ELR (cell line): ENCODE measurements at regions not wholly inside any gene's neighbourhood (a gene's known extent, or its start where the extent isn't known, plus 50 kb on each side); places are given as distances from the start of the nearest gene placed in this dataset.
"Not testable (repeated sequence)": the region's sequence is repeated elsewhere in the genome, so short reads cannot be mapped to it uniquely, and the experiment has no call there.

Source experiments
- DNase-seq: peaks from one replicate; pipeline ENCODE4 v3.0.0-alpha.2; 2015; ENCODE audit warnings: low read depth

DNA sequence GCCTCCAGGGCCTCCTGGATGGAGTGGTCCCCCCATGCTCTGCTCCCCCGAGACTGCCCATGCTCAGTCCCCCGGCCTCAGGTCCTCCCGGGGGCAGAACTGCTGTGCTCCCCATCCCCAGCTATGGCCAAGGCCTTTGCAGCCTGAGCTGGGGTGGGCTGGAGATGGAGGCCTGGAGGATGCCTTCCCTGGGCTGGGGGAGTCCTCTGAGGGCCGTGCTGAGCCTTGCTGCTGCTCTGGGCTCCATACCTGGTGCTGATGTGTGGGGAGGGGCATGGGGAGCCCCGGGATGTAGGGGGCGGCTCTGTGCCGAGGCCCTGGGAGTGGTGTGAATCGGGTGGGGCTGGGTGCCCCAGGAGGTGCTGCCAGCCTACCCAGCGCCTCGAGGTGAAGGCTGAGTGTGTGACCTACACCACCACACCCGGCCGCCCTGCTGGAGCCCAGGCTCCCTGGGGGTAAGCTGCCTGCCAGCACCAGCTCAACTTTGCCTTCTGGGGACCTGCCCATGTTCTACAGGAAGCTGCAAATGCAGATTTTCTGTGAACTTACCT lies 109.5 kb downstream of the UNCX start:
- DNase-seq = no peak

DNA sequence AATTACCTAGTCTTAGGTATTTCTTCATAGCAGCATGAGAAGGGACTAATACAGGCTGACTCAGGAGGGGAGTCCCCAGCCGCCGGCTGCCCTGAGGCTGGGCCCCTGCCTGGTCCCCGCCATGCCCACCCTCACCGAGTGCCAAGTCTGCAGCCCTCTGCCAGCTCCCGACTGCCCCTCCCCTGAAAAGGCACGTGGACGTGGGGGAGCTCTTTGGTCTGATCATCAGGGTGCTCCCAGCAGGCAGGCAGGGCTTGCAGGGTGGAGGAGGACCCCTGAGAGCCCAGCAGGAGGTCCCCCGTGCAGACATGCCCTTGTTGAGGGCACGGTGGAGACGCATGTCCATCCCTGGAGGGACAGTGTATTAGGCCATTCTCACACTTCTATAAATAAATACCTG lies 110.9 kb downstream of the UNCX start:
- no peak for DNase-seq

GRCh38 chr7:1344421-1344820 lies 111.7 kb downstream of the UNCX start:
- no peak for DNase-seq

DNA sequence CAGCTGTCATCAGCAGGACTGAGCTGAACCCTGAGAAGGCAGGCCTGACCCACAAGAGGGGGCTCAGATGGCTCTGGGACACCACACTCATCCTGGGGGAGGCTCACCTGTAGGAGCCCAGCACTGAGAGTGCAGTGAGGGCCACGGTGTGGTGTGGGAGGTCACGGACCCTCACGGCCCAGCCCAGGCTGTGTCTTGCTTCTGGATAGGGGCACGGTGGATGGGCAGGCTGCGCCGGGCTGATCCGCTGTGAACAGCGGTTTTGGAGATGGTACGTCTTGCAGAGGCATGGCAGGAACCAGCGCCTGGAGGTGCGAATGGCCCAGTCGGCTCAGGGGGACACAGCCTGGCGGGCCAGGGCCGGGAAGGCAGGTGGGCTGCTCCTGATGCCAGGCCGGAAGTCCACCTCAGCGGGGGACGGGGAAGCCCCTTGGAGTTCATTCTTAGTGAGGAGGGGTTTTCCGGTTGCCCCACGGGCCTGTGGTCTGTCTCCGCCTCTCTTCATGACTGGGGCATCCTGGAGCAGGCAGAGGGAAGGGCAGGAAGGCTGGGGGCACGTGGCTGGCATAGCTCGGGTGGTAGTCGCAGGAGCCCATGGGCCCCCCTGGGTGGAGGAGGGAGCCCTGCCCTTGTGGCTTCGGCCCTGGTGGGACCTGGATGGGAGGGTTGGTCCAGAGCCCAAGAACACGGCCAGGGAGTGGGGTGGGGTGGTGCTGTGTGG lies 112.5 kb downstream of the UNCX start:
- DNase-seq = no peak

DNA sequence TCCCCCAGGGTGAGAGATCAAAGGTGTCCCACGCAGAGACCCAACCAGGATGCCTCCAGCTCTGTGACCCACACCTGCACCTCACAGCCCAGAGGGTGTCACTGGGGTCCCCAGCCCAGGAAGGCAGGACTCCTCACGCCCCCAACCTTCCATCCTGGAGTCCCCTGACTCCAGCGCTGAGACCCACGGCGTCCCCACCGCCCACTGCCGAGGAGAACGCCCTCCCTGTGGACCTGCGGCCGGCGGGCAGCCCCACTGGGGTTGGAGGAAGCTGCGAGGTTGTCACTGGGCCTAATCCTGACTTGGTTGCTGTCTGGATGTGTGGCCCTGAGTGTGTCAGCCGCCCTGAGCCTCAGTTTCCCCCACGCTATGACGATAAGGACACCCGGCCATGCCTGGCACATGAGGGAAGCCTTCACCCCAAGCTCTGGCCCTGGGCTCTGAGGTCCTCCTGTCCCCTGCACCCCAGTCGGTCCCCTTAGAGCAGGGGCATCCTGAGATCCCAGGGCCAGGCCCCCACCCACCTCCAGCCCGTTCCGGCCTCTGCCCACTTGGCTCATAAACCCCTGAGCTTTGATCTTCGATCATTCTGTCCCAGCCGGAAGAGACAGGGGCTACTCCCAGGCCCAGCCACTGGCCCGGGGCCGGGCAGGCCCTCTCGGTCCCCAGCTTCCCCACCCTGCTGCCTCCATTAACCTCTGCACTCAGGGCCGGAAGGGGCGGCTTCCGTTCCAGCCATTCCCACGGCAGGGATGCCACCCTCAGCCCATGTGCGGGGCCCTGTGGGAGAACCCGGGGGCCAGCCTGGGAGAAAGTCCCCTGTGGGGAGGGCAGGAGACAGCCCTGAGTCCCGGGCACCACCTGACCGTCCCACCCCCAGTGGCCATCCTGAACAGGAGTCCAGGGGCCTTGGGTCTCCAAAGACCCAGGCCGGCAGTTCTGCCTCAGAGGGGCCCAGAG lies 113.2 kb downstream of the MICALL2 start:
- DNase-seq = no peak

DNA sequence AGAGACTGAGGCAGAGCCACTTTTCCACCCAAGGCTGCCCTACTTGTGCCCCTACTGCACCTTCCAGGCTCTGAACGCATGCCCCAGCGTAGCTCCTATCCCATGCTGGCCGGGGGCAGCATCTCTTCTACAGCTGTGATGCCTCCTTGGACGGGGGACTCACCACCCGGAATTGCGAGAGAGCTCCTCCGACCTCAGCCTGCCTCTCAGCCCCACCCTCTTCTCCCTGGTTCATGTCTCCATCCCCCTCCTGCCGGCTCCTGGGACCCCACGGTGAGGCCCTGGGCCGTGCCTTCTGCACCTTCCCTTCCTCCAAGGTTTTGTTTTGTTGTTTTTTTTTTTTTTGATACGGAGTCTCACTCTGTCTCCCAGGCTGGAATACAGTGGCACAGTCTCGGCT lies 112.4 kb downstream of the MICALL2 start:
- DNase-seq = no peak

DNA sequence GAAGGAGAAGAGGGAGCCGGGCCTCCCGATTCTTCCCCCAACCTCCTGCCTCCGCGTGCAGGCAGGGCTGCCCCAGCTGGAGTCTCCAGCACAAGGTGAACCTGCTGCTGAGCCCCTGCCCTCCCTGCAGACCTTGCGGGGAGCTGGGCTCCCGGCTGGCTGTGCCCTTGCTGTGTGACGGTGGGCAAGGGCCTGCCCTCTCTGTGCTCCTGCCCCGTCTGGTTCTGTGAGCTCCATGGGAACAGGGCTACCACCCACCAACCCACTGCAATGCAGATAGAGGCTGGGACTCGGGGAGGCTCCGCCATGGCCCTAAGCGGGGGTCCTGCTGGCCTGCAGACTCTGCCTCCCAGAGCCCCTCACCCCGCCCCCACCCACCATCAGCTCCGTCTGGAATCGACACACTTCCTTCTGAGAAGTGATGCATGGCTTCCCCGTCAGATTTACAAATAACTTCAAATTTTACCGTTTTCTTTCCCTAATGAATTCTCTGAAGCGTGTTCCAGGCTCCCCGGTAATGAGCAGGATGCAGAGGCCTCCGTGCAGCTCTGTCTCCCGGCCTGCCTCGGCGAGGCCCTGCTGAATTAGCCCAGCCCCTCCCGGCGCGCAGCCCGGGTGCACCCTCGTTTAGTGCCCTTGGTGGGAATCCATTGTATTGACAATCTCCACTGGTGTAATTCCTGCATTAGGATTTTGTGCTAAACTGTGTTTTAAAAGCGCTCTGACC lies 111.0 kb downstream of the MICALL2 start:
- DNase-seq = no peak

DNA sequence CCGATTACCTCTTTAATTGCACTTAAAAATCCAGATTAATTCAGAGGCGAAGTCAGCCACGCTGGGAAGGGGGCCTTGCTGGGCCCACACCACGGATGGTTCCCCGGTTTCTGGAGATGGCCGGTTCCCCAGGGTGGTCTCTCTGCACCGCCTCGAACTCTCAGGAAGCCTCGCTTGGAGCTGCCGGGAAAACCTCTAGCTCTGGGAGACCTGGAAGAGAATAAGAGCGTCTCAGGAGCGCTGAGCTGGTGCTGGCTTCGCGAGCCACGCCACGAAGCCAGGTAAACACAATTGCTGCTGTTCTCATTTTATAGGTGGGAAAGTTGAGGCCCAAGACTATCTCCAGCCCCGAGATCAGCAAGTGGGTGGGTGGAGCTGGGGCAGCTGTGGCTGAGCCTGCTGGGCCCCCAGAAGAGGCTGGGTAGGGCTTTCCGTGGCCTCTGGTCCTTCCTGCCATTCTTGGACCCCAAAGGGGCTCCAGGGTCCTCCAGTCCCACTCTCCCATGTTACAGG lies 110.4 kb downstream of the MICALL2 start:
- no peak for DNase-seq

GRCh38 chr7:1349351-1349761 lies 109.9 kb downstream of the MICALL2 start:
- DNase-seq = no peak

- DNase-seq = no peak
These were observed 107.2 kb downstream of the MICALL2 start for GRCh38 chr7:1351881-1352625.

DNA sequence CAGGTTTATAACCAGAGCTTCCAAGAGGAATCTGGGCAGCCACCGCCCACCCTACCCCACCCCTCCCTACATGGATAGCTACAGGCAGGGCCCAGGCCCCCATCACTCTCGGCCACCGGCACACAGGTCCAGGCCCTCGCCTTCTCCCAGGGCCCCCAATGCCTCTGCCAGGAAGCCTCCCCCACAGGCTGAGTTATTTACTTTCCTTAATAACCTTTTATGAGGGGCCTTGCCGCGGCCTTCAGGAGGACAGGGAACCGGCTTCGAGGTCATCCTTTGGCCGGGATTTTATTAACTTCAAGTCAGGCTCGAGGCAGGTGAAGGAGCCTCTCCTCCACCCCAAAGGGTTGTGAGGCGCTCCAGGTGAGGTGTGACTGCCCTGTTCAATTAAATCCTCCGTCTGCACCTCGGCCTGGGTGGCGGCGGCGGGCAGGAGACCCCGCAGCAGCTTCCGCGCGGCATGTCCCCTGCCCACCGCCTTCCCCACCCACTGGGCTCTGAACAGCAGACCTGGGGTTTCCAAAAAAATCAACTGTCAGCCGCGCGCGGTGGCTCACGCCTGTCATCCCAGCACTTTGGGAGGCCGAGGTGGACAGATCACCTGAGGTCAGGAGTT lies 106.5 kb downstream of the MICALL2 start:
- DNase-seq = no peak

- DNase-seq = no peak
These were observed 104.4 kb downstream of the MICALL2 start for GRCh38 chr7:1354661-1355567.

GRCh38 chr7:1355568-1356340 lies 103.5 kb downstream of the MICALL2 start:
- DNase-seq = no peak

DNA sequence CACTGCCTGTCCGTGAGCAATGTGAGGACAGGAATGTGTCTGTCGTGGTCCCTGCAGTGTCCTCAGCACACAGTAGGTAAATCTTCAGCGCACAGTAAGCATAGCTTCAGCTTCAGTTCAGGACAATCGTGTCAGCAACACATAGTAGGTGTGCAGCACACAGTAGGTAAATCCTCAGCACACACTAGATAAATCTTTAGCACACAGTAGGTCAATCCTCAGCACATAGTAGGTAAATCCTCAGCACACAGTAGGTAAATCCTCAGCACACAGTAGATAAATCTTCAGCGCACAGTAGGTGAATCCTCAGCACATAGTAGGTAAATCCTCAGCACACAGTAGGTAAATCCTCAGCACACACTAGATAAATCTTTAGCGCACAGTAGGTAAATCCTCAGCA lies 102.4 kb downstream of the MICALL2 start:
- DNase-seq = not testable (repeated sequence)

GRCh38 chr7:1357260-1357600 lies 102.0 kb downstream of the MICALL2 start:
- DNase-seq = not testable (repeated sequence)

- peak; percentile 17 for DNase-seq
These were observed 101.5 kb downstream of the MICALL2 start for GRCh38 chr7:1357601-1358271.

DNA sequence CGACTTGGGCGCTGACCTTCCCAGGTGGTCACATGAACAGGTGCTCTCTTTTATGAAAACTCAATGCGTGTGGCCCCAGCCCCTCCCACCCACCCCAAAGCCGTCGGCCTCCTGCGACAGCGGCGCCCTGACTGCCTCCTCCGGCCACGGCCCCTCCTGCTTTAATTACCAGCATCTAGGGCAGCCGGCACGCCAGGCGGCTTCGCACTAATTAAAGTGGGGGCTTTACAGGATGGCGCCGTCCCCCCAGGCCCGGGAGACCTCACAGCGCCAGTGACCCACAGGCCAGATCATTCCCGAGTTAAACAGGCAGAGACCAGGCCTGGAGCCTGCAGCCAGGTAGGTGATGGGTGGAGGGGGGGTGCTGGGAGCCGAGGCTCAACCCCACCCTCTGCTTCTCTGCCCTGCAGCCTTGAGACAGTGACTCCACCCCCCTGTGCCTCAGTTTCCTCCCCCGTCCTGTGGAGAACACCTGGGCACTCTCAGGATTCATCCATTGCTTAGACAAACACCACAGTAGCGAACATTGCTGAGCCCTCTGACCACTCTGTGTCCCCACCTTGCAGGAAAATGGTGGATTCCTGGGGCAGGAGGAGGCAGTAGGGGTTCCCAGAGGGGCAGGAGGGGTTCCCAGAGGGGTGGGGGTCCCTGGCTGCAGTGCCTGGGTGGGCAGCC lies 100.8 kb downstream of the MICALL2 start:
- DNase-seq = no peak

GRCh38 chr7:1359051-1359400 lies 100.2 kb downstream of the MICALL2 start:
- DNase-seq = no peak
